ENCODE measurements at regions not wholly inside any gene's neighbourhood (a gene's known extent, or its start where the extent isn't known, plus 50 kb on each side); places are given as distances from the start of the nearest gene placed in this dataset.

DNA sequence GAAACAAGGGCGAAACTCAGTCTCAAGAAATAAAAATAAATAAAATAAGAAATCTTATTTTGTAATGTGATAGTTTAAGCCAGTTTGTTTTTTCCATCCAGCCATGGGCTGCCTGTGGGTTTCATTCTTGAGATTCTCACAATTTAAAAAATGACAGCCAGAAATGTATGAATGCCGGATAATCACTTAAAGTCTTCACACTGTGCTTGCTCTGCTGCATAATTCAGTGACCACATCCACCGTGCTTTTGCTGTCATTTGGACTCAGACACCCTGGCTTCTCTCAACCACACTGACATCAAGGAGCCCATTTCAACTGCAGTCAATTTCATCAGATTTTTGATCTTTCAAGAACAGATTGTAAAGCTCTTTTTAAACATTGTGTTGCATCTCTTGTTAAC is 61.0 kb upstream of the DAPK1 start:
- ChIA-PET CTCF (interaction anchor here (1.0 kb wide), 1 partner anchor 1022 kb away, joined by 3 read pairs; no protein-coding TSS in a partner anchor), POLR2A (no interaction called here)
- no peak overlapping the region for H3K4me3 ChIP-seq (ENCODE audit: low read depth, low read length)
- TF ChIP-seq, protein P1, sequence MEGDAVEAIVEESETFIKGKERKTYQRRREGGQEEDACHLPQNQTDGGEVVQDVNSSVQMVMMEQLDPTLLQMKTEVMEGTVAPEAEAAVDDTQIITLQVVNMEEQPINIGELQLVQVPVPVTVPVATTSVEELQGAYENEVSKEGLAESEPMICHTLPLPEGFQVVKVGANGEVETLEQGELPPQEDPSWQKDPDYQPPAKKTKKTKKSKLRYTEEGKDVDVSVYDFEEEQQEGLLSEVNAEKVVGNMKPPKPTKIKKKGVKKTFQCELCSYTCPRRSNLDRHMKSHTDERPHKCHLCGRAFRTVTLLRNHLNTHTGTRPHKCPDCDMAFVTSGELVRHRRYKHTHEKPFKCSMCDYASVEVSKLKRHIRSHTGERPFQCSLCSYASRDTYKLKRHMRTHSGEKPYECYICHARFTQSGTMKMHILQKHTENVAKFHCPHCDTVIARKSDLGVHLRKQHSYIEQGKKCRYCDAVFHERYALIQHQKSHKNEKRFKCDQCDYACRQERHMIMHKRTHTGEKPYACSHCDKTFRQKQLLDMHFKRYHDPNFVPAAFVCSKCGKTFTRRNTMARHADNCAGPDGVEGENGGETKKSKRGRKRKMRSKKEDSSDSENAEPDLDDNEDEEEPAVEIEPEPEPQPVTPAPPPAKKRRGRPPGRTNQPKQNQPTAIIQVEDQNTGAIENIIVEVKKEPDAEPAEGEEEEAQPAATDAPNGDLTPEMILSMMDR (IDR thresholded peaks at IDR 0.05; ENCODE audit: insufficient read depth, low read length, missing control alignments) = no peak
- no peak for DNase-seq (ENCODE audit: low read depth, low spot score)

DNA sequence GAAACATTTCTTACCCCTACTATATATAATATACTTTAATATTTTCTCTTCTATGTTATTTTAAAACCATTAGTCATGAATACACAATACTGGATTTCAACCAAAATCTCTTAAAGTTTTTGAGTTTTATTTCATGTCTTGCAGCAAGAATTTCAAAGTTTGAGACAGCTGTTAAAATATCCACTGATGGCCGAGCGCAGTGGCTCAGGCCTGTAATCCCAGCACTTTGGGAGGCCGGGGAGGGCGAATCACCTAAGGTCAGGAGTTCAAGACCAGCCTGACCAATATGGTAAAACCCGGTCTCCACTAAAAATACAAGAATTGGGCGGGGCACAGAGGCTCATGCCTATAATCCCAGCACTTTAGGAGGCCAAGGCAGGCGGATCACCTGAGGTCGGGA is 59.7 kb upstream of the DAPK1 start:
- no peak overlapping the region for H3K4me3 ChIP-seq (ENCODE audit: low read depth, low read length)
- no peak for DNase-seq (ENCODE audit: low read depth, low spot score)
- ChIA-PET POLR2A (no interaction called here), CTCF (no interaction called here)
- TF ChIP-seq, protein P1 (IDR thresholded peaks at IDR 0.05; ENCODE audit: insufficient read depth, low read length, missing control alignments) = no peak

DNA sequence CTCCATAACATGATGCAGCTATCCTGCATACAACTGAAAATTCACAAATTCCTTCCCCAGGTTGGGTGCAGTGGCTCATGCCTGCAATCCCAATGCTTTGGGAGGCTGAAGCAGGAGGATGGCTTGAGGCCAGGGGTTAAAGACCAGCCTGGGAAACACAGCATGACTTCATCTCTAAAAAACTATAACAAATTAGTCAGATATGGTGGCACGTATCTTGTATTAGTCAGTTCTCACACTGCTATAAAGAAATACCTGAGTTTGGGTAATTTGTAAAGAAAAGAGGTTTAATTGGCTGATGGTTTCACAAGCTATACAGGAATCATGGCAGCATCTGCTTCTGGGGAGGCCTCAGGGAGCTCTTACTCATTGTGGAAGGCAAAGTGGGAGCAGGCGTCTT is 56.4 kb upstream of the DAPK1 start:
- POLR2A ChIA-PET = interaction anchor here (0.6 kb wide), 1 partner anchor 99 kb away, joined by 8 read pairs; no protein-coding TSS in a partner anchor

DNA sequence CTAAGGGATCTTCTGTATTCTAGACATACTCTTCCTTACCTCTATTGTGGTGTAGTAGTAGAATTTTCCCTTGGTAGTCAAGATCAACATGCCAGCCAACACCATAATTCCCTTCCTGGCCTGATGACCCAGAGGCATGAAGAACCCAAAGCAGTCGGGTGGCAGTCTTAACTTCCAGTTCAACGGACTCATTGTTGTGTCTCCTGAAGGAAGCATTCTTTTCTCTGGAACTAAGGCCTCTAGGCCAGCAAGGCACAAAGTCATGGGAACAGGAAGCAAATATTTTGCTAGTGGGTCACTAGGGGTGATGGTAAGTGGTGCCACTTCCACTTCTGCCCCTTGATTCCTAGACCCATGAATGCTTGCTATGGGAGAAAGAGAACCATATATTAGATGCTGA is 55.2 kb upstream of the DAPK1 start:
- TF ChIP-seq, protein P1 (IDR thresholded peaks at IDR 0.05; ENCODE audit: insufficient read depth, low read length, missing control alignments) = no peak
- H3K4me3 ChIP-seq (ENCODE audit: low read depth, low read length) = no peak overlapping the region
- CTCF ChIA-PET = no interaction called here
- no peak for DNase-seq (ENCODE audit: low read depth, low spot score)
- POLR2A ChIA-PET = no interaction called here

More for the DNA sequence above, 56.4 kb upstream of the DAPK1 start:
- TF ChIP-seq, protein P1 (IDR thresholded peaks at IDR 0.05; ENCODE audit: insufficient read depth, low read length, missing control alignments) = no peak
- no peak overlapping the region for H3K4me3 ChIP-seq (ENCODE audit: low read depth, low read length)
- no peak for DNase-seq (ENCODE audit: low read depth, low spot score)
- CTCF ChIA-PET = no interaction called here

DNA sequence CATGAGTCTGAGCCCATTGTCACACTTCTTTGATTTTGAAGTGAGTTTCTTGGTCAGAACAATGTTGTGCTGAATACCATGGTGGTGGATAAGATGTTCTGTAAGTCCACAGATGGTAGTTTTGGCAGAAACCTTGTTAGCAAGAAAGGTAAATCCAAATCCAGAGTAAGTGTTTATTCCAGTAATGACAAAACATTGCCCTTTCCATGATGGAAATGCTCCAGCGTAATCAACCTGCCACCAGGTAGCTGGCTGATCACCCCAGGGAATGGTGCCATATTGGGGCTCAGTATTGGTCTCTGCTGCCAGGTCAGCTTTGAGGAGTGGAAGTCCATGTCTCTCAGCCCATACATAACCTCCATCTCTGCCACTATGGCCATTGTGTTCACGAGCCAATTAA is 54.7 kb upstream of the DAPK1 start:
- DNase-seq (ENCODE audit: low read depth, low spot score) = no peak
- H3K4me3 ChIP-seq (ENCODE audit: low read depth, low read length) = no peak overlapping the region
- POLR2A ChIA-PET = no interaction called here
- CTCF ChIA-PET = no interaction called here
- TF ChIP-seq, protein P1 (IDR thresholded peaks at IDR 0.05; ENCODE audit: insufficient read depth, low read length, missing control alignments) = no peak

DNA sequence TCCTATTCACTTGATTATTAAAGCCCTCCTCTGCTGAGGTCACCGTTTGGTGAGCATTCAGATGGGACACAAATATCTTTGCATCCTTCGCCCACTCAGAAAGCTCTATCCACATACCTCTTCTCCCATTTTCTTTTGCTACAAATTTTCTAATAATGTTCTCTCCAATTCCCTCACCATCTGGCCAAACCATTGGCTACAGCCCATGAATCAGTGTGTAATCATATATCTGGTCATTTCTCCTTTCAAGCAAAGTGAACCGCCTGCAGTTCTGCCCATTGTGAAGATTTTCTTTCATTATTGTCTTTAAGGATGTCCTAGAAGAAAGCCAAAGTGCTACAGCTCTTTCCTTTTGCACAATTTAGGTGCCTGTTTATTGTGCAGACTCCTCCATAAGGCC is 54.2 kb upstream of the DAPK1 start:
- no peak for DNase-seq (ENCODE audit: low read depth, low spot score)
- CTCF ChIA-PET = no interaction called here
- H3K4me3 ChIP-seq (ENCODE audit: low read depth, low read length) = no peak overlapping the region
- TF ChIP-seq, protein P1 (IDR thresholded peaks at IDR 0.05; ENCODE audit: insufficient read depth, low read length, missing control alignments) = no peak
- POLR2A ChIA-PET = no interaction called here

All from AG04449 (cell line).